Spleen (tissue), 11 donors: ENCODE measurements at regions not wholly inside any gene's neighbourhood (a gene's known extent, or its start where the extent isn't known, plus 50 kb on each side); places are given as distances from the start of the nearest gene placed in this dataset.

Experiments
- DNase-seq: peaks from one replicate; pipeline ENCODE4 v3.0.0-alpha.2; 2020
- H3K27ac ChIP-seq, 8 donors: fragments of 200-600 bp; sonication (generic) in 7 of 8; 1 replicate in 4 of 8; 2 replicates in 4 of 8; pipeline versions ENCODE4 v1.5.0 to v1.8.0; 2016 to 2021; ENCODE audit warnings: inconsistent platforms in 4 of 8, mild to moderate bottlenecking in 4 of 8, moderate library complexity in 1 of 8
- H3K27me3 ChIP-seq, 7 donors: fragments of 200-600 bp; sonication (generic) in 6 of 7; replicated peaks in 1 of 7; 1 replicate in 4 of 7; 2 replicates in 3 of 7; pipeline versions ENCODE4 v1.5.0 to v1.8.0; 2016 to 2021; ENCODE audit warnings: inconsistent platforms in 3 of 7, mild to moderate bottlenecking in 1 of 7
- H3K36me3 ChIP-seq, 6 donors: fragments of 200-600 bp; sonication (generic) in 5 of 6; 1 replicate in 4 of 6; 2 replicates in 2 of 6; pipeline versions ENCODE4 v1.5.0 to v1.8.0; 2016 to 2021; ENCODE audit warnings: inconsistent platforms in 2 of 6
- H3K4me1 ChIP-seq, 6 donors: fragments of 200-600 bp; sonication (generic) in 5 of 6; 1 replicate in 3 of 6; 2 replicates in 3 of 6; pipeline versions ENCODE4 v1.5.0 to v1.8.0; 2016 to 2021; ENCODE audit warnings: inconsistent platforms in 3 of 6
- H3K4me3 ChIP-seq, 8 donors: fragments of 200-600 bp; sonication (generic) in 7 of 8; 1 replicate in 4 of 8; 2 replicates in 4 of 8; pipeline versions ENCODE4 v1.5.0 to v1.8.0; 2016 to 2021; ENCODE audit warnings: inconsistent platforms in 4 of 8, mild to moderate bottlenecking in 4 of 8, moderate library complexity in 2 of 8
- H3K9me3 ChIP-seq, 8 donors: fragments of 200-600 bp; sonication (generic) in 7 of 8; 1 replicate in 4 of 8; 2 replicates in 4 of 8; pipeline versions ENCODE4 v1.5.0 to v1.8.0; 2016 to 2021; ENCODE audit warnings: inconsistent platforms in 4 of 8
- POLR2A ChIP-seq, 3 donors: fragments of 450-650 bp; IDR thresholded peaks; one replicate each; pipeline ENCODE4 v1.5.1; 2017; ENCODE audit warnings: antibody characterized with exemption in 3 of 3, mild to moderate bottlenecking in 1 of 3
- POLR2AphosphoS5 ChIP-seq, 3 donors: sonication (generic); formaldehyde crosslinking; IDR thresholded peaks; one replicate each; pipeline ENCODE4 v1.5.1; 2017; ENCODE audit warnings: antibody characterized with exemption in 3 of 3
- WGBS, 5 donors: extraction: QIAGEN DNeasy Blood & Tissue Kit in 3 of 5; methylation state at CpG; one replicate each; pipeline versions ENCODE4 v1.1.5 to v1.1.7; 2013 to 2018; 5-methylcytosine and 5-hydroxymethylcytosine counted together
- intact Hi-C: fragments of 100-400 bp; cut with DNase I; formaldehyde crosslinking; loops from one replicate; pipeline ENCODE4 v1.15.0; 2023; ENCODE audit warnings: low total_unique reads
- TF ChIP-seq, protein P1 (sequence below), 11 experiments: fragments of 200-600 bp in 7 of 11; fragments of 450-650 bp in 4 of 11; sonication (generic) in 4 of 11; IDR thresholded peaks in 8 of 11; conservative IDR thresholded peaks in 3 of 11; 1 replicate in 7 of 11; 2 replicates in 4 of 11; pipeline versions ENCODE4 v1.4.0 to v1.8.0; 2016 to 2021; ENCODE audit warnings: antibody characterized with exemption in 11 of 11, inconsistent platforms in 4 of 11, mild to moderate bottlenecking in 1 of 11
- donor health status: healthy with polysubstance abuse.
- donor health status: DM: no; HTN: no; CAD: no; lungs with moderate emphysema.
- donor health status: DM: no; HTN: no; CAD: no.
- donor health status: Bipolar disorder and iron deficiency.
- donor health status: healthy.
- donor health status: DM: no; HTN: no; CAD: no.
- donor health status: DM: yes; HTN: yes; CAD: no.

- Histone ChIP-seq H3K36me3 (no peaks in the 10 kb centered on the region), H3K9me3 (no peaks in the 10 kb centered on the region), H3K27me3 (no peaks in the 10 kb centered on the region), H3K4me3 (no peak overlapping the region), H3K4me1 (peaks cover 0 to 8% (median 0%) of the 10 kb centered on the region in 6 donors), H3K27ac (no peak overlapping the region)
- TF ChIP-seq POLR2AphosphoS5 (IDR thresholded peaks at IDR 0.05) (no peak), POLR2A (IDR thresholded peaks at IDR 0.05) (no peak)
- TF ChIP-seq, protein P1, sequence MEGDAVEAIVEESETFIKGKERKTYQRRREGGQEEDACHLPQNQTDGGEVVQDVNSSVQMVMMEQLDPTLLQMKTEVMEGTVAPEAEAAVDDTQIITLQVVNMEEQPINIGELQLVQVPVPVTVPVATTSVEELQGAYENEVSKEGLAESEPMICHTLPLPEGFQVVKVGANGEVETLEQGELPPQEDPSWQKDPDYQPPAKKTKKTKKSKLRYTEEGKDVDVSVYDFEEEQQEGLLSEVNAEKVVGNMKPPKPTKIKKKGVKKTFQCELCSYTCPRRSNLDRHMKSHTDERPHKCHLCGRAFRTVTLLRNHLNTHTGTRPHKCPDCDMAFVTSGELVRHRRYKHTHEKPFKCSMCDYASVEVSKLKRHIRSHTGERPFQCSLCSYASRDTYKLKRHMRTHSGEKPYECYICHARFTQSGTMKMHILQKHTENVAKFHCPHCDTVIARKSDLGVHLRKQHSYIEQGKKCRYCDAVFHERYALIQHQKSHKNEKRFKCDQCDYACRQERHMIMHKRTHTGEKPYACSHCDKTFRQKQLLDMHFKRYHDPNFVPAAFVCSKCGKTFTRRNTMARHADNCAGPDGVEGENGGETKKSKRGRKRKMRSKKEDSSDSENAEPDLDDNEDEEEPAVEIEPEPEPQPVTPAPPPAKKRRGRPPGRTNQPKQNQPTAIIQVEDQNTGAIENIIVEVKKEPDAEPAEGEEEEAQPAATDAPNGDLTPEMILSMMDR (IDR thresholded peaks at IDR 0.05 in 8 of 11, conservative IDR thresholded peaks at IDR 0.05 in 3 of 11), result no peak
- no peak for DNase-seq
- 68 to 83% (median 81%) methylated on average over 6 of the region's 6 CpGs for WGBS, 5 donors
- intact Hi-C loops, result no loop called here
Observed at GRCh38 chr2:30371772-30372373, 75.2 kb upstream of the LCLAT1 start.

GRCh38 chr2:30372826-30373225, 74.2 kb upstream of the LCLAT1 start:
- no peaks in the 10 kb centered on the region for H3K27me3 ChIP-seq
- H3K36me3 ChIP-seq, result no peaks in the 10 kb centered on the region
- H3K9me3 ChIP-seq, result no peaks in the 10 kb centered on the region
- no peaks in the 10 kb centered on the region for H3K4me1 ChIP-seq
- no peak overlapping the region for H3K4me3 ChIP-seq
- TF ChIP-seq POLR2AphosphoS5 (IDR thresholded peaks at IDR 0.05) (no peak), POLR2A (IDR thresholded peaks at IDR 0.05) (no peak)
- TF ChIP-seq, protein P1 (IDR thresholded peaks at IDR 0.05 in 8 of 11, conservative IDR thresholded peaks at IDR 0.05 in 3 of 11), result no peak
- no peak for DNase-seq
- H3K27ac ChIP-seq, result no peak overlapping the region
- intact Hi-C loops, result no loop called here

GRCh38 chr2:30373881-30374302, 73.2 kb upstream of the LCLAT1 start:
- no peak for DNase-seq
- no peaks in the 10 kb centered on the region for H3K36me3 ChIP-seq
- H3K4me1 ChIP-seq, result no peaks in the 10 kb centered on the region
- H3K4me3 ChIP-seq, result no peak overlapping the region
- intact Hi-C loops, result no loop called here
- WGBS, 5 donors, result 91 to 98% (median 93%) methylated on average over 9 of the region's 9 CpGs
- H3K9me3 ChIP-seq, result no peaks in the 10 kb centered on the region
- no peak for TF ChIP-seq POLR2AphosphoS5 (IDR thresholded peaks at IDR 0.05)
- TF ChIP-seq POLR2A (IDR thresholded peaks at IDR 0.05), result no peak
- TF ChIP-seq, protein P1 (IDR thresholded peaks at IDR 0.05 in 8 of 11, conservative IDR thresholded peaks at IDR 0.05 in 3 of 11), result no peak
- H3K27me3 ChIP-seq, result no peaks in the 10 kb centered on the region
- no peak overlapping the region for H3K27ac ChIP-seq

DNA sequence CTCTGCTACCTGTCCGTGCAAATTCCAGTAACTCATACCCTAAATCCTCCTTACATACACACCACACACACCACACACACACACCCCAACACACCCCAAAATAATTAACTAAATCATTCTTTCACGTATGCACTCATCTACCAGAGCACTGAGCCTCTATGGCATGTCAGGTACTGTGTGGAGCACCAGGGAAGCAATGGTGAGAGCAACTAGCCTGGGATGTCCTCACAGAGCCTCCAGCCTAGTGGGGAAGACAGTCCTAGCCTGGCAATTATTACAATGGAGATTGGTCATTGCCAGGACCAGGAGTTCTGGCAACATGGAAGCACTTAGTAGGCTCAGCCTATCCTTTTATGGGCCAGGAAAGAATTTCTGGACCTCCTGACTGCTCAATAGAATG, 72.7 kb upstream of the LCLAT1 start:
- Histone ChIP-seq H3K27ac (no peak overlapping the region), H3K36me3 (no peaks in the 10 kb centered on the region), H3K4me1 (no peaks in the 10 kb centered on the region), H3K27me3 (no peaks in the 10 kb centered on the region), H3K4me3 (no peak overlapping the region), H3K9me3 (no peaks in the 10 kb centered on the region)
- TF ChIP-seq, protein P1 (IDR thresholded peaks at IDR 0.05 in 8 of 11, conservative IDR thresholded peaks at IDR 0.05 in 3 of 11), result no peak
- no peak for TF ChIP-seq POLR2A (IDR thresholded peaks at IDR 0.05)
- TF ChIP-seq POLR2AphosphoS5 (IDR thresholded peaks at IDR 0.05), result no peak
- WGBS, 5 donors, result 89 to 98% (median 93%) methylated on average over 2 of the region's 2 CpGs
- no peak for DNase-seq
- intact Hi-C loops, result no loop called here
